ENCODE measurements at regions not wholly inside any gene's neighbourhood (a gene's known extent, or its start where the extent isn't known, plus 50 kb on each side); places are given as distances from the start of the nearest gene placed in this dataset.

GRCh38 chr15:85847031-85847430, 52.3 kb upstream of the KLHL25 start:
- no peak for TF ChIP-seq EP300 (IDR thresholded peaks at IDR 0.05; ENCODE audit: low read depth)
- no peak for TF ChIP-seq POLR2A (IDR thresholded peaks at IDR 0.05)
- TF ChIP-seq POLR2AphosphoS5 (IDR thresholded peaks at IDR 0.05): no peak
- Histone ChIP-seq H3K4me3 (no peak overlapping the region), H3K9me3 (no peaks in the 10 kb centered on the region), H3K4me1 (no peaks in the 10 kb centered on the region), H3K36me3 (no peaks in the 10 kb centered on the region), H3K27me3 (peaks cover 5% of the 10 kb centered on the region), H3K27ac (no peak overlapping the region)
- no peak for DNase-seq
- in situ Hi-C loops (cut with MboI; ENCODE audit: low pct_ligation_motif_present in 1 of 4, low pct_unique_long_range_greater_than_20kb in 1 of 4, low sequenced_read_pairs in 3 of 4) (loop anchor here (25.0 kb wide), 3 partner anchors 360 to 560 kb away; no protein-coding TSS in a partner anchor), intact Hi-C loops (cut with DNase I; ENCODE audit: low total_unique reads) (no loop called here)
- 57 to 63% methylated on average over 1 to 3 of the region's 3 CpGs for WGBS, 2 donors (ENCODE audit: low coverage in 1 of 2)

- intact Hi-C loops (cut with DNase I; ENCODE audit: low total_unique reads): no loop called here
- Histone ChIP-seq H3K27me3 (peaks cover 5% of the 10 kb centered on the region), H3K4me3 (no peak overlapping the region), H3K9me3 (no peaks in the 10 kb centered on the region), H3K27ac (no peak overlapping the region), H3K36me3 (no peaks in the 10 kb centered on the region), H3K4me1 (peaks cover 0 to 4% (median 2%) of the 10 kb centered on the region in 4 donors)
- TF ChIP-seq POLR2A (IDR thresholded peaks at IDR 0.05): no peak
- no peak for TF ChIP-seq POLR2AphosphoS5 (IDR thresholded peaks at IDR 0.05)
- TF ChIP-seq EP300 (IDR thresholded peaks at IDR 0.05; ENCODE audit: low read depth): no peak
- no peak for DNase-seq
- WGBS, 2 donors (ENCODE audit: low coverage in 1 of 2): 92 to 98% methylated on average over 6 to 11 of the region's 11 CpGs
- in situ Hi-C loops (cut with MboI; ENCODE audit: low pct_ligation_motif_present in 1 of 4, low pct_unique_long_range_greater_than_20kb in 1 of 4, low sequenced_read_pairs in 3 of 4): loop anchor here (25.0 kb wide), 6 partner anchors 363 to 912 kb away; no protein-coding TSS in a partner anchor
These were observed 55.2 kb upstream of the KLHL25 start for GRCh38 chr15:85849946-85850345.

GRCh38 chr15:85852969-85853368, 58.2 kb upstream of the KLHL25 start:
- WGBS, 2 donors (ENCODE audit: low coverage in 1 of 2): 80% methylated on average over 3 of the region's 3 CpGs; no CpG with 5 or more reads in 1 of the 2 donors
- intact Hi-C loops (cut with DNase I; ENCODE audit: low total_unique reads): no loop called here

GRCh38 chr15:85854345-85855097, 59.8 kb upstream of the KLHL25 start:
- peaks cover 0 to 14% (median 5%) of the 10 kb centered on the region in 4 donors for H3K4me1 ChIP-seq
- WGBS, 2 donors (ENCODE audit: low coverage in 1 of 2): 21 to 38% methylated on average over 7 to 11 of the region's 11 CpGs
- H3K36me3 ChIP-seq: no peaks in the 10 kb centered on the region
- peak; percentile 24 for DNase-seq
- peaks cover 22% of the 10 kb centered on the region for H3K27me3 ChIP-seq
- H3K4me3 ChIP-seq: no peak overlapping the region
- H3K27ac ChIP-seq: no peak overlapping the region
- intact Hi-C loops (cut with DNase I; ENCODE audit: low total_unique reads) (no loop called here), in situ Hi-C loops (cut with MboI; ENCODE audit: low pct_ligation_motif_present in 1 of 4, low pct_unique_long_range_greater_than_20kb in 1 of 4, low sequenced_read_pairs in 3 of 4) (loop anchor here in 2 of 4 donors (25.0 kb wide), 3 partner anchors 758 to 908 kb away; no protein-coding TSS in a partner anchor)
- no peaks in the 10 kb centered on the region for H3K9me3 ChIP-seq
- peak; percentile 74 to 87 (median 83) for TF ChIP-seq CTCF (IDR thresholded peaks at IDR 0.05)
- no peak for TF ChIP-seq EP300 (IDR thresholded peaks at IDR 0.05; ENCODE audit: low read depth)
- TF ChIP-seq POLR2A (IDR thresholded peaks at IDR 0.05): no peak

More at GRCh38 chr15:85852969-85853368, 58.2 kb upstream of the KLHL25 start:
- no peak overlapping the region for H3K4me3 ChIP-seq
- H3K9me3 ChIP-seq: no peaks in the 10 kb centered on the region
- peaks cover 21% of the 10 kb centered on the region for H3K27me3 ChIP-seq
- in situ Hi-C loops (cut with MboI; ENCODE audit: low pct_ligation_motif_present in 1 of 4, low pct_unique_long_range_greater_than_20kb in 1 of 4, low sequenced_read_pairs in 3 of 4): loop anchor here in 2 of 4 donors (25.0 kb wide), 3 partner anchors 759 to 909 kb away; no protein-coding TSS in a partner anchor
- peaks cover 0 to 4% (median 2%) of the 10 kb centered on the region in 4 donors for H3K4me1 ChIP-seq
- no peak overlapping the region for H3K27ac ChIP-seq
- TF ChIP-seq CTCF (IDR thresholded peaks at IDR 0.05): no peak
- no peak for TF ChIP-seq POLR2A (IDR thresholded peaks at IDR 0.05)
- TF ChIP-seq EP300 (IDR thresholded peaks at IDR 0.05; ENCODE audit: low read depth): no peak
- no peaks in the 10 kb centered on the region for H3K36me3 ChIP-seq
- no peak for DNase-seq
